ELR (cell line): ENCODE measurements at regions not wholly inside any gene's neighbourhood (a gene's known extent, or its start where the extent isn't known, plus 50 kb on each side); places are given as distances from the start of the nearest gene placed in this dataset.
"Not testable (repeated sequence)": the region's sequence is repeated elsewhere in the genome, so short reads cannot be mapped to it uniquely, and the experiment has no call there.

ENCODE experiments used
- DNase-seq: peaks from one replicate; pipeline ENCODE4 v3.0.0-alpha.2; 2015; ENCODE audit warnings: low read depth

GRCh38 chr13:62110079-62110478, 694.4 kb upstream of the PCDH20 start:
- peak; percentile 3 for DNase-seq

- not testable (repeated sequence) for DNase-seq
Measured at GRCh38 chr13:62104136-62104535, 688.5 kb upstream of the PCDH20 start.

GRCh38 chr13:62096652-62097051, 681.0 kb upstream of the PCDH20 start:
- no peak for DNase-seq

GRCh38 chr13:62094932-62095331, 679.3 kb upstream of the PCDH20 start:
- DNase-seq, result no peak

- no peak for DNase-seq
Measured at GRCh38 chr13:62093984-62094780, 678.5 kb upstream of the PCDH20 start.

GRCh38 chr13:62092949-62093348, 677.3 kb upstream of the PCDH20 start:
- DNase-seq, result no peak

GRCh38 chr13:62092536-62092935, 676.9 kb upstream of the PCDH20 start:
- no peak for DNase-seq

GRCh38 chr13:62088165-62088564, 672.5 kb upstream of the PCDH20 start:
- no peak for DNase-seq

- no peak for DNase-seq
Measured at GRCh38 chr13:62087124-62087523, 671.5 kb upstream of the PCDH20 start.

GRCh38 chr13:62085337-62086229, 669.9 kb upstream of the PCDH20 start:
- no peak for DNase-seq

GRCh38 chr13:62084728-62085127, 669.1 kb upstream of the PCDH20 start:
- no peak for DNase-seq

- no peak for DNase-seq
Measured at GRCh38 chr13:62067821-62068220, 652.2 kb upstream of the PCDH20 start.

- no peak for DNase-seq
Measured at GRCh38 chr13:62065016-62065415, 649.4 kb upstream of the PCDH20 start.

GRCh38 chr13:62061751-62062150, 646.1 kb upstream of the PCDH20 start:
- no peak for DNase-seq

- no peak for DNase-seq
Measured at GRCh38 chr13:62060570-62060969, 644.9 kb upstream of the PCDH20 start.

- DNase-seq, result no peak
Measured at GRCh38 chr13:62057286-62057685, 641.6 kb upstream of the PCDH20 start.

GRCh38 chr13:62049992-62050391, 634.3 kb upstream of the PCDH20 start:
- DNase-seq, result no peak

GRCh38 chr13:62046512-62046911, 630.9 kb upstream of the PCDH20 start:
- no peak for DNase-seq

GRCh38 chr13:62043600-62043999, 628.0 kb upstream of the PCDH20 start:
- no peak for DNase-seq

- DNase-seq, result no peak
Measured at GRCh38 chr13:62040806-62041205, 625.2 kb upstream of the PCDH20 start.

- DNase-seq, result no peak
Measured at GRCh38 chr13:62040078-62040477, 624.4 kb upstream of the PCDH20 start.

GRCh38 chr13:62038214-62038613, 622.6 kb upstream of the PCDH20 start:
- DNase-seq, result peak; percentile 67

- no peak for DNase-seq
Measured at GRCh38 chr13:62035981-62036380, 620.3 kb upstream of the PCDH20 start.
